HG02938 (cell line): ENCODE measurements at regions not wholly inside any gene's neighbourhood (a gene's known extent, or its start where the extent isn't known, plus 50 kb on each side); places are given as distances from the start of the nearest gene placed in this dataset.
"Not testable (repeated sequence)": the region's sequence is repeated elsewhere in the genome, so short reads cannot be mapped to it uniquely, and the experiment has no call there.

Experiments
- ATAC-seq: cut with Tn5 transposase; IDR thresholded peaks from one replicate; pipeline ENCODE4 v1.9.1; 2021; ENCODE audit warnings: mild to moderate bottlenecking, moderate library complexity; ENCODE audit not compliant: unreplicated experiment

GRCh38 chrX:128436397-128437103 is 384.3 kb upstream of the ACTRT1 start:
- ATAC-seq, result no peak

DNA sequence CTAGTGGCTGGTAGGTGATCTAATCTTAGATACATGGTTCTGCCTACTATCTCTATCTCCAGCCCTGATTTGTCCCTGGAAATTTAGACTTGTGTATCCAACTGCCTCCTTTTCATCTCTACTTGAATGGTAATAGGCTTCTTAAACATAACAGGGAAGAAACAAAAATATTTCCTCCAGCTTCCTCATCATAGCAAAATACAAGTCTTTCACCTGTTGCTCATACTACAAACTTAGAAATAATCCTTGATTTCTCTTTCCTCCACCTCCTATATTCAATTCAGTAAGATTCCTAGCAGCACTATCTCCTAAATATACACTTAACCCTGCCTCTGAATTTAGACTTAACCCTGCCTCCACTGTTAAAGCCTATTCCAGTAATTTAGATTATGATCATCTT is 373.3 kb upstream of the ACTRT1 start:
- ATAC-seq, result no peak

DNA sequence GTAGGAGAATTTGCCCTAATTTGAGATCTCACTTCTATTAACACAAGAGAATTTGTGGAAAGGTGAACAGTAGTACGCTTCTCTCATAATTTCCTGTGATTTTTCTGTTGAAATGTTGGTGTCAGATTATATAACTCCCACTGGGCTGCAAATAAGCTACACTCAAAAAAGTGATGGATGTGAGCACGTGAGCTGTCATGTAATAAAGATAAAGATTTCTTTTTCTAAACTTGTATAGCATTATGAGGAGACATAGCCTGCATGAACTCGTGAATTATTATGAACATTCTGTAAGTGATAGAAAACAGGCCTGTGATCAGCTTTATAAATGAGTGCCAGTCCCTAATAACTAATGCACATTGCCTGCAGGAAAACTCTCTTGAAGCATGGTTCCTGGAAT is 356.6 kb upstream of the ACTRT1 start:
- ATAC-seq, result no peak

DNA sequence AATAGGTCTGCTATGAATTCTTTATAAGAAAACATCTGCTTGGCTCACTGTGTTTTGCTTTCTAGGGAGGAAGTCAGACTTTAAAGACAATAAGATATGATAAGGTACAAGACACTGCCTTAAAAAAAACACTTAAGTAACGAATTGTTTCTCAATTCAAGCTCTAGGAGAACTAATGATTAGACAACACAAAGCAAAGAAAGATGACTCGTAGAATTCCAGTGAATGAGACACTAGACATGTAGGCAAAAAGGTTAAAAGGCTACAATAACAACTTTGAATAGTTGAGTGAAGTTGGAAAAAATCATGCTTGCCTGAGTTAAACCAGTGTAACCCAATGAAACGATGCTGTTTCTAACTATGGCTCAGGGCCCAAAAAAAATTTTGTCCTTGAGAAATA is 344.4 kb upstream of the ACTRT1 start:
- no peak for ATAC-seq

GRCh38 chrX:128383846-128384245 is 331.6 kb upstream of the ACTRT1 start:
- not testable (repeated sequence) for ATAC-seq

DNA sequence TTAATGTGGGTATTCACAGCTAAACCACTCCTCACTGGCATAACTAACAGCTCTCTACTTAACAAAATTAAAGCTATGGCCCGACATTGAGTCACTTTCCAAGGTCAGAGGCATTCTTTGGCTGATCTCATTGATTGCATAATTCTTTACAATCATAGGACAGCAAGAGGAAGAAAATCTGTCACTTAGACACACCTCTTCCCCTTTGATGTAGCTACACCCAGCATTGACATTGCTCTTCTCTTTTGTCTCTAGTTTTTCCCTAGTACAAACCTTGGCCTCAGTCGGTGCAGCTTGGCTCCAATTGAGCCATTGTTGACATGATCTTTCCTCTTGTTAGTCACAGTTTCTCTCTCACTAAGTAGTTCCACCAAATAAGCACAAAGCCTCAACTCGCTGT is 313.3 kb upstream of the ACTRT1 start:
- no peak for ATAC-seq

DNA sequence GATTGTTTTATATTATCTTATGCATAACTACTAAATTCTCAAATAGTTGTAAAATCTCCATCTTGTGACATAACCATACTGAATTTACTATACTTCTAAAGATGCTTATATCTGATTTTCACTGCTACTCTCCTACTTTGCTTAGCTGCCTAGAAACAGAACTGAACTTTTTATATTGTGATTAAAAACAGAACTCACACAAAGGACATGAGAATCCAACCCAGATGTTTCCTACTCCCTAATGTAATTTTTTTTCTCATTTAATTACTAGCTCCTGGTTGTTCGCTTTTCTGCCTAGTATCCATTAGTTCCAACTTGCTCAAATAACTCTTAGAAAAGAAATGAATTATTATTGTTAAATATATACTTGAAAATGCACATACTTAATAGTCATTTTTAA is 283.5 kb upstream of the ACTRT1 start:
- no peak for ATAC-seq

- ATAC-seq, result no peak
These were observed 282.6 kb upstream of the ACTRT1 start for GRCh38 chrX:128334821-128335220.

DNA sequence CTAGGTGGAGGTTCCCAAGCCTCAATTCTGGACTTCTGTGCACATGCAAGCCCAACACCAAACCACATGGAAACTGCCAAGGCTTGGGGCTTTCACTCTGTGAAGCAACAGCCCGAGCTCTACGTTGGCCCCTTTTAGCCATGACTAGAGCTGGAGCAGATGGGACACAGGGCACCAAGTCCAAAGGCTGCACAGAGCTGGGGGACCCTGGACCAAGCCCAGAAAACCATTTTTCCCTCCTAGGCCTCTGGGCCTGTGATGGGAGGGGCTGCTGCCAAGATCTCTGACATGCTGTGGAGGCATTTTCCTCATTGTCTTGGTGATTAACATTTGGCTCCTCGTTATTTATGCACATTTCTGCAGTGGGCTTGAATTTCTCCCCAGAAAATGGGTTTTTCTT is 258.7 kb upstream of the ACTRT1 start:
- ATAC-seq, result no peak

DNA sequence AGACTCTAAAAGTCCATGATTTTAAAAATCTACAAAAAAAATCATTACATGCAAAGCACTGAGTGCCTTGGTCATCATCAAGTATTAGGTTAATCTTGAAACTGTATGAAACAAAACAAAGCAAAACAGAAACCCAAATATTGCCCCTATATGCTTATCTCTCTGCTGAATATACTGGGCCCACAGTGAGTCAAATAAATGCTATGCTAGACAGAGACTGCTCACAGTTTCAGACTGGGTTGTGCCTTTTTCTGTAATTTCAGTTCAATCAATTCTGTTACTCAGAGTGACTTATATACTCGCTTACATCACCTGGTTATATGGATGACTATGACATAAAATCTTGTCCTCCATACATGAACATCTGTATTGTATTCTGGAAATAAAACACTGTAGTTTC is 257.1 kb upstream of the ACTRT1 start:
- ATAC-seq, result no peak

- no peak for ATAC-seq
These were observed 242.0 kb upstream of the ACTRT1 start for GRCh38 chrX:128294198-128294597.

DNA sequence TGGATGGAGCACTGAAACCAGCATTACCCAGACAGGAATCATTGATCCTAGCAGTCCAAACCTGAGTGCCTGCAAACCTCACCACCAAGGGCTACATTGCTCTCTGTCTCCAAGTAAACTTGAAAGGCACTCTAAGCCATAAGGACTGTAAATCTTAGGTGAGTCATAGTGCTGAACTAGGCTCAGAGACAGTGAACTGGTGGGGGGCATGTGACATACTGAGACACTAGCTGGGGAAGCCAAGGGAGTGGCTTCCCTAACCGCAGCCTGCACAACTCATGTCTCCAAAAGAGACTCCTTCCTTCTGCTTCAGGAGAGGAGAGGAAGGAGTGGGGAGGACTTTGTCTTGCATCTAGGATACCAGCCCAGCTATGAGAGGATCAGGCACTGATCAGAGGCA is 235.5 kb upstream of the ACTRT1 start:
- ATAC-seq, result no peak

DNA sequence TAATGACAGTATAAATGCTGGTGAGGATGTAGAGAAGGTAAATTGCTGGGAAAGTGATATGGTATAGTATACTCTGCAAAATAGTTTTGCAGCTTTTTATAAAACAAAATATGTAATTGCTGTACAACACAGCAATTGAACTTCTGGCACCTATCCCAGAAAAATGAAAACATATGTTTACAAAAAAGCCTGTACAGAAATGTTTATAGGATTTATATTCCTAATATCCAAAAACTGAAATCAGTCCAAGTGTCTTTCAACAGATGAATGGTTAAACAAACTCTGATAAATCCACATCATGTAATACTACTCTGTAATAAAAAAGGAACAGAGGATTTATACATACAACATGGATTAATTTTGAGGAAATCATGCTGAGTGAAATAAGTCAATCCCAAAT is 198.4 kb upstream of the ACTRT1 start:
- ATAC-seq, result no peak

GRCh38 chrX:128216364-128216763 is 164.2 kb upstream of the ACTRT1 start:
- no peak for ATAC-seq

DNA sequence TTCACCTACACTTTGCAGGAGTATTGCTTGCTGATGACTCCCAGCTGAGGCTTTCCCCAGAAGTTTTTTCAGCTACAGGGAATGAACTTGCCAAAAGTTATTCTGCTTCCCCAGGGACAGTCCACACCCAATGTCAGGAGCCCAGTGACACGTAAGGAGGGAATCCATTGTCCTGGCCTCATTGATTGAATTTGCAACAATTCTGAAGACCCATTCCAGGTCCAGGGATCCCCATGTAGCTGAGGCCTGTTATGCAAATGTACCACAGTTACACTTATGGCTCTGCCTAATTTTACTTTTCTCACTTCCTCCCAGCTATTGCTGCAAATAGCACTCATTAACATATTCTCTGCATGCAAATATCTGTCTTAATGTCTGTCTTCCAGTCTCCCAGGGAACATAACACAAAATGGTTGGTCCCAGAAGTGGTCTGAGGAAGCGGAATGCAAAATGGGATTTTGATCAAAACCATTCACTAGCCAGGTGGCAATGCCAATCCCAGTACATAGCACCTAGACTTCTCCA is 113.7 kb upstream of the ACTRT1 start:
- ATAC-seq, result no peak

- ATAC-seq, result no peak
These were observed 104.0 kb upstream of the ACTRT1 start for GRCh38 chrX:128156204-128156603.

DNA sequence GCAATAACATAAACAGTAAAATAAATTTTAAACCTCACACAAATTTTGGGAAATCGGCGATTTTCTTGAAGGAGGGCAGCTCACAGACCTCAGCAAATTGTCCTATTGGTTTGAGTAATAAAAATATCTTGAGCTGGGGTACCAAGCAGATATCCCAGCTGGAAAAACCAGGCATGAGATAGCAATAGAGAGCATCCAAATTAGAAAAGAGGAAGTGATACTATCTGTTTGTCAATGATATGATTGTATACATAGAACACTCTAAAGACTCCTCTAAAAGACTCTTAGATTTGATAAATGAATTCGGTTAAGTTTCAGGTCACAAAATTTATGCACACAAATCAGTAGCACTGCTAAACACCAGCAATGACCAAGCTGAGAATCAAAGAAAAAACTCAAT is 90.5 kb upstream of the ACTRT1 start:
- no peak for ATAC-seq

DNA sequence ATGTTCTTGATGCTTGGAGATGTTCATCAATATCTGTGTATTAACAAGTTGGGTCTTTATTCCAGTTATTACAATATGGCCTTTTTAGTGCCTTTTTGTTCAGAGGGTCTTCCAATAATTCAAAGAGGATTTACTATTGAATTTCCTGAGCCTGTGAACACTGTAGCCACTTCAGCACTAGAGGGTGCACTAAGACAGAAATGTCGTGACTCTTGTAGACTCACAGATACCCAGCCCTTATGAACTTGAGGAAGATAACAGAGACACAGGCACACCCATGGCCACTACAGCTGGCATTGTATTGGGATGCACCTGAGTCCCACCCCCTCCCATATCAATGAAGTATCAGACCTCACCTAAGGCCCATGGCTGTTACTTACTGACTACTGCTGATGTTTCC is 54.4 kb upstream of the ACTRT1 start:
- ATAC-seq, result no peak

DNA sequence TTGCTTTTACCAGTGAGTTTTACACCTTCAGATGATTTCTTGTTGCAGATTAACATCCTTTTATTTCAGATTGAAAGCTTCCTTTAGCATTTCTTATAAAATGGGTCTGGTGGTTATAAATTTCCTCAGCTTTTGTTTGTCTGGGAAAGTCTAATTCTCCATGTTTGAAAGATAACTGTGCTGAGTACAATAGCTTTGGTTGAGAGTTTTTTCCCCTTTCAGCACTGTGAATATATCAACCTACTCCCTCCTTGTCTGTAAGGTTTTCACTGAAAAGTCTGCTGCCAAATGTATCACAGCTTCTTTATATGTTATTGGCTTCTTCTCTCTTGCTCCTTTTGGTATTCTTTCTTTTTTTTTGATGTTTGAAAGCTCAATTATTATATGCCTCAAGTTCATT is 53.5 kb upstream of the ACTRT1 start:
- no peak for ATAC-seq
